Effector memory CD4-positive, alpha-beta T cell (primary cell): ENCODE measurements at regions not wholly inside any gene's neighbourhood (a gene's known extent, or its start where the extent isn't known, plus 50 kb on each side); places are given as distances from the start of the nearest gene placed in this dataset.
"Not testable (repeated sequence)": the region's sequence is repeated elsewhere in the genome, so short reads cannot be mapped to it uniquely, and the experiment has no call there.

Experiments
- DNase-seq, 3 donors: peaks; one replicate each; pipeline ENCODE4 v3.0.0-alpha.2; 2020
- H3K27ac ChIP-seq: 2 replicates; pipeline ENCODE4 v1.7.0; 2013; ENCODE audit warnings: mild to moderate bottlenecking, low read length, moderate library complexity; ENCODE audit not compliant: insufficient read depth, poor library complexity, severe bottlenecking
- H3K27me3 ChIP-seq: replicated peaks from 2 replicates; pipeline ENCODE4 v1.7.0; 2013; ENCODE audit warnings: mild to moderate bottlenecking, low read length; ENCODE audit not compliant: insufficient read depth, control insufficient read depth, poor library complexity, severe bottlenecking
- H3K36me3 ChIP-seq: 2 replicates; pipeline ENCODE4 v1.7.0; 2013; ENCODE audit warnings: mild to moderate bottlenecking, low read length, moderate library complexity; ENCODE audit not compliant: control insufficient read depth, insufficient read depth
- H3K4me1 ChIP-seq: 2 replicates; pipeline ENCODE4 v1.7.0; 2013; ENCODE audit warnings: low read length, mild to moderate bottlenecking; ENCODE audit not compliant: control insufficient read depth, insufficient read depth, poor library complexity, severe bottlenecking
- H3K4me3 ChIP-seq: 2 replicates; pipeline ENCODE4 v1.7.0; 2013; ENCODE audit warnings: low read length, low read depth, mild to moderate bottlenecking; ENCODE audit not compliant: insufficient read depth, poor library complexity, severe bottlenecking
- H3K9me3 ChIP-seq: 2 replicates; pipeline ENCODE4 v1.7.0; 2013; ENCODE audit warnings: mild to moderate bottlenecking, low read length, moderate library complexity; ENCODE audit not compliant: control insufficient read depth

- H3K27me3 ChIP-seq, H3K36me3 ChIP-seq, H3K9me3 ChIP-seq, H3K4me1 ChIP-seq, H3K27ac ChIP-seq, H3K4me3 ChIP-seq, DNase-seq: not testable (repeated sequence)
These were observed 145.6 kb upstream of the METTL14 start for GRCh38 chr4:118539412-118540077.

DNA sequence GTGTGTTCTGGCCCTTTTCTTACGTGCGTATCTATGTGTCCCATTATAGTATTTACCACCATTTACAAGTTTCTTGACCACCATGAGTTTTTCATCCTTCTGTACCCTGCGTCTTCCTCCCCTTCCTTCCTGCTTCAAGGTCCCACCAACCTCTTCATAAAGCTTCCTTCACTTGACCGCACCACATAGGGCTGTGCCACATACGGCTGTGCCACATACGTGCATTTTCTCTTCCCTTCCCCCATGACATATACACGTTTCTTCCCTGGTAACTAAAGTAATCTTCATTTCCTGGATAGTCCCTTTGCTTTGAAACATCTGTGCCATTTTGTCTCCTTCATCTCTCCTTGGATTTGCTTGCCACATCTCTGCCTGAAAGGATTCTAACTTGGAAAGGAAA, 128.6 kb upstream of the METTL14 start:
- H3K36me3 ChIP-seq, H3K27me3 ChIP-seq, H3K9me3 ChIP-seq, H3K27ac ChIP-seq, H3K4me3 ChIP-seq, H3K4me1 ChIP-seq, DNase-seq: not testable (repeated sequence)

DNA sequence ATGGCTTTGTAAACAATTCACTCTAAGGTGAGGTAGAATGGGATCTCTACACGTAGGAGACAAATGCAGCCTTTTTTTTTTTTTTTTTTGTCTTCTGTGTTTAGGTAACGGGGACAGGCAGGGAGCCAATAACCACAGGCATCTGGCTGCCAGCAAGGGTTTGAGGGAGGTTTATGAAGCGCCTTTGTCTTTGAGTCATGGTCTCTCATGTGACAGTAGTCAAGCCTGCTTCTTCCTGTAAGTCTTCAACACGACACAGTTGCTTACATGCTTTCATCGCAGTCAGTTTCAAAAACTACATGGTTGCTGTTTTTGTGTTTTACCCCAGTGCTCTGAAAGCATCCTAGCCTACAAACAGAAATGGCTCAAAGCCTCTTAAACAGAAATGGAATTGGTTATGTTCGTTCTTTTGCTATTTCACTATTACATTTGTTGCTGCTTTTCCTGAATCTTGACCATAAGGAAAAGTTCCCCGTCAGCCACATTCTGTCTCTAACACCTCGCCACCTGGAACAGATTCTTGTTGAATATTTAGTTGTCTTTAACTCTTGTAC, 127.8 kb upstream of the METTL14 start:
- Histone ChIP-seq H3K27ac (no peak overlapping the region), H3K4me1 (no peaks in the 10 kb centered on the region), H3K36me3 (no peaks in the 10 kb centered on the region), H3K27me3 (no peaks in the 10 kb centered on the region), H3K9me3 (no peaks in the 10 kb centered on the region), H3K4me3 (no peak overlapping the region)
- DNase-seq: no peak

- H3K4me3 ChIP-seq, H3K9me3 ChIP-seq, H3K27me3 ChIP-seq, H3K27ac ChIP-seq, H3K4me1 ChIP-seq, H3K36me3 ChIP-seq, DNase-seq: not testable (repeated sequence)
These were observed 127.0 kb upstream of the METTL14 start for GRCh38 chr4:118558188-118558587.

DNA sequence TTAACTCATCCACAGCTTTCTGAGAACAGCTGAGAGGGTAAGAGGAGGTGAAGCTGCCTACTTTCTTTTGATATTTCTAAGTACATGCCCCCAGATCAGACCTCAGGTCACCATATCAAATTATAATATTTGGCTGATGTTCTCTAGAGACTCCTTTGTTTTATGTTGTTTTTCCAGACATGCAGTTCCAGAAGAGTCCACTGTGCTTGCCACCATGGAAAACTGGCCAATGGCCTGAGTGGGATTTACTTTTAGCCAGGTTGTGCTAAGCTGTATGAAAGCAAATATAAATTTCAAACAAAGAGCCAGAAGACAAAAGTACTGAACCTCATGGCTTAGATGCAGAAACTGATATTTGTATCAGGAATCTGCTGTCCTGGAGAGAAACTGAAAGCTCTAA, 123.6 kb upstream of the METTL14 start:
- not testable (repeated sequence) for H3K27me3 ChIP-seq, DNase-seq, H3K4me3 ChIP-seq, H3K9me3 ChIP-seq, H3K27ac ChIP-seq, H3K4me1 ChIP-seq, H3K36me3 ChIP-seq

GRCh38 chr4:118566003-118566513, 119.1 kb upstream of the METTL14 start:
- H3K27ac ChIP-seq, H3K4me1 ChIP-seq, H3K27me3 ChIP-seq, H3K36me3 ChIP-seq, DNase-seq, H3K4me3 ChIP-seq, H3K9me3 ChIP-seq: not testable (repeated sequence)

GRCh38 chr4:118572991-118573390, 112.2 kb upstream of the METTL14 start:
- not testable (repeated sequence) for H3K4me1 ChIP-seq, H3K4me3 ChIP-seq, DNase-seq, H3K9me3 ChIP-seq, H3K36me3 ChIP-seq, H3K27ac ChIP-seq, H3K27me3 ChIP-seq

DNA sequence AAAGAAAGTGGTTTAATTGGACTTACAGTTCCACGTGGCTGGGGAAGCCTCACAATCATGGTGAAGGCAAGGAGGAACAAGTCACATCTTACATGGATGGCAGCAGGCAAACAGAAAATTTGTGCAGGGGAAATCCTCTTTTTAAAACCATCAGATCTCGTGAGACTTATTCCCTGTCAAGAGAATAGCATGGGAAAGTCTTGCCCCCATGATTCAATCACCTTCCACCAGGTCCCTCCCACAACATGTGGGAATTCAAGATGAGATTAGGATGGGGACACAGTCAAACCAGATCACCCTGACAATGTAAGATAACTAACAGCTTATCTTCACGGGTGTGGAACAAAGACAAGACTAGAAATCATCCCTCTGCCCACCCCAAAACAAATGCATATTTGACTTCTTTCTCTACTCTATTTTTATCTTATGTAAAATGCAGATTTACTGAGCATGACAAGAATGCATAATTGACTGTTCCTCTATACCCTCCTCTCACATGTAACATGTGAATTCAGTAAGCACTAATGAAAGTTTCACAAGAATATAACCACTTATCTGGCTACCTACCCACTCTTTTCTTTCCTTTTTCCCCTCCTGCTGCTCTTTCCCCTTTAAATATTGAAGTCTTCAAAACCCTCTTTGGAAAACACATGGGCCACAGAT, 110.8 kb upstream of the METTL14 start:
- not testable (repeated sequence) for H3K36me3 ChIP-seq, H3K4me3 ChIP-seq, H3K4me1 ChIP-seq, DNase-seq, H3K27ac ChIP-seq, H3K9me3 ChIP-seq, H3K27me3 ChIP-seq

DNA sequence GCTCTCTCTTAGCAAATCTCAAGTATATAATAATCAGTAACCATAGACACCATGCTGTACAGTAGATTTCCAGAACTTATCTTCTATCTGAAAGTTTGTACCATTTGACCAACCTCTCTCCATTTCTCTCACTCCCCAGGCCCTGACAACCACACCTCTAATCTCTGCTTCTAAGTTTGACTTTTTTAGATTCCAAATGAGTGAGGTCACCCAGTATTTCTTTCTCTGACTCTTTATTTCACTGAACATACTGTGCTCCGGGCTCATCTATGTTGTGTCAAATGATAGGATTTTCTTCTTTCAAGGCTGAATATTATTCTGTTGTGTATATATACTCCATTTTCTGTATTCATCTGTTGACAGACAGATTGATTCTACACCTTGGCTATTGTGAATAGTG, 110.1 kb upstream of the METTL14 start:
- not testable (repeated sequence) for H3K4me3 ChIP-seq, H3K27ac ChIP-seq, H3K4me1 ChIP-seq, H3K36me3 ChIP-seq, DNase-seq, H3K27me3 ChIP-seq, H3K9me3 ChIP-seq

GRCh38 chr4:118575726-118576125, 109.5 kb upstream of the METTL14 start:
- H3K27ac ChIP-seq, DNase-seq, H3K9me3 ChIP-seq, H3K4me3 ChIP-seq, H3K27me3 ChIP-seq, H3K36me3 ChIP-seq, H3K4me1 ChIP-seq: not testable (repeated sequence)
